Mucosa of gallbladder (tissue), 1 donor: ENCODE measurements at regions not wholly inside any gene's neighbourhood (a gene's known extent, or its start where the extent isn't known, plus 50 kb on each side); places are given as distances from the start of the nearest gene placed in this dataset.

Experiments
- DNase-seq: peaks from one replicate; pipeline ENCODE4 v3.0.0-alpha.2; 2020; ENCODE audit warnings: low spot score
- donor health status: DM: no; HTN: no; CAD: no.

GRCh38 chr5:6195711-6196358, 182.5 kb downstream of the MED10 start:
- DNase-seq, result no peak

GRCh38 chr5:6194906-6195612, 183.3 kb downstream of the MED10 start:
- DNase-seq, result no peak

- DNase-seq, result no peak
These were observed 184.0 kb downstream of the MED10 start for GRCh38 chr5:6194261-6194875.

- DNase-seq, result no peak
These were observed 185.0 kb downstream of the MED10 start for GRCh38 chr5:6193310-6193709.

- DNase-seq, result no peak
These were observed 187.5 kb downstream of the MED10 start for GRCh38 chr5:6190838-6191237.

- DNase-seq, result no peak
These were observed 189.4 kb downstream of the MED10 start for GRCh38 chr5:6188976-6189375.

- no peak for DNase-seq
These were observed 190.0 kb downstream of the MED10 start for GRCh38 chr5:6188344-6188743.

- no peak for DNase-seq
These were observed 190.8 kb downstream of the MED10 start for GRCh38 chr5:6187501-6187900.

- DNase-seq, result no peak
These were observed 192.8 kb downstream of the MED10 start for GRCh38 chr5:6185574-6185973.

GRCh38 chr5:6184481-6184880, 193.9 kb downstream of the MED10 start:
- no peak for DNase-seq

GRCh38 chr5:6183391-6184390, 194.7 kb downstream of the MED10 start:
- DNase-seq, result no peak

- DNase-seq, result no peak
These were observed 196.0 kb downstream of the MED10 start for GRCh38 chr5:6182271-6182815.

- DNase-seq, result no peak
These were observed 196.5 kb downstream of the MED10 start for GRCh38 chr5:6181871-6182270.

- no peak for DNase-seq
These were observed 197.1 kb downstream of the MED10 start for GRCh38 chr5:6181147-6181729.

- no peak for DNase-seq
These were observed 198.0 kb downstream of the MED10 start for GRCh38 chr5:6180231-6180872.

GRCh38 chr5:6178846-6179532, 199.4 kb downstream of the MED10 start:
- DNase-seq, result no peak

- DNase-seq, result no peak
These were observed 200.4 kb downstream of the MED10 start for GRCh38 chr5:6177926-6178325.

- DNase-seq, result no peak
These were observed 202.1 kb downstream of the MED10 start for GRCh38 chr5:6176102-6176693.

- DNase-seq, result no peak
These were observed 203.0 kb downstream of the MED10 start for GRCh38 chr5:6175172-6175854.
